Kidney (tissue), 13 donors: ENCODE measurements at regions not wholly inside any gene's neighbourhood (a gene's known extent, or its start where the extent isn't known, plus 50 kb on each side); places are given as distances from the start of the nearest gene placed in this dataset.

ENCODE experiments used
- DNase-seq, 5 donors: peaks; one replicate each; pipeline ENCODE4 v3.0.0-alpha.2; 2013 to 2020
- FAIRE-seq: peaks from 2 replicates; lab custom pipeline; 2012; peaks lifted over from hg19 to GRCh38; lab: Jason Lieb, UNC
- H3K27ac ChIP-seq, 2 donors: one replicate each; pipeline ENCODE4 v1.7.0; 2013; ENCODE audit warnings: low read depth in 2 of 2, low read length in 2 of 2, inconsistent platforms in 1 of 2
- H3K27me3 ChIP-seq: one replicate; pipeline ENCODE4 v1.7.1; 2013; ENCODE audit warnings: low read length, inconsistent platforms; ENCODE audit not compliant: control insufficient read depth, insufficient read depth
- H3K36me3 ChIP-seq, 3 donors: one replicate each; pipeline versions ENCODE4 v1.7.0 to v1.7.1; 2013; ENCODE audit warnings: low read length in 3 of 3, control low read depth in 1 of 3, inconsistent platforms in 1 of 3; ENCODE audit not compliant: insufficient read depth in 3 of 3, control insufficient read depth in 2 of 3
- H3K4me1 ChIP-seq, 3 donors: one replicate each; pipeline versions ENCODE4 v1.7.0 to v1.7.1; 2013; ENCODE audit warnings: low read length in 3 of 3, inconsistent platforms in 1 of 3, low read depth in 1 of 3; ENCODE audit not compliant: control insufficient read depth in 2 of 3, insufficient read depth in 2 of 3
- H3K4me3 ChIP-seq, 3 donors: one replicate each; pipeline versions ENCODE4 v1.7.0 to v1.8.1; 2013; ENCODE audit warnings: low read length in 3 of 3, control low read depth in 1 of 3, inconsistent platforms in 1 of 3
- H3K9ac ChIP-seq, 3 donors: one replicate each; pipeline versions ENCODE4 v1.7.0 to v1.7.1; 2013; ENCODE audit warnings: low read length in 3 of 3, control low read depth in 1 of 3, inconsistent platforms in 1 of 3
- H3K9me3 ChIP-seq, 3 donors: one replicate each; pipeline versions ENCODE4 v1.7.0 to v1.7.1; 2013; ENCODE audit warnings: low read length in 3 of 3, control low read depth in 1 of 3, inconsistent platforms in 1 of 3; ENCODE audit not compliant: control insufficient read depth in 2 of 3, insufficient read depth in 1 of 3
- CTCF ChIP-seq: IDR thresholded peaks from 3 replicates; pipeline ENCODE4 v1.5.1; 2012; ENCODE audit warnings: mild to moderate bottlenecking, moderate library complexity, borderline replicate concordance; ENCODE audit not compliant: insufficient read depth; ENCODE audit errors: extremely low read depth
- intact Hi-C: fragments of 100-400 bp; cut with DNase I; formaldehyde crosslinking; loops from one replicate; pipeline ENCODE4 v1.11.1; 2022
- donor health status: control.
- donor health status: control.
- donor health status: control.
- donor health status: control.
- donor health status: control.
- donor health status: DM: yes; HTN: yes; CAD: no.
- donor health status: Normal renal cell carcinoma (clear cell type).

DNA sequence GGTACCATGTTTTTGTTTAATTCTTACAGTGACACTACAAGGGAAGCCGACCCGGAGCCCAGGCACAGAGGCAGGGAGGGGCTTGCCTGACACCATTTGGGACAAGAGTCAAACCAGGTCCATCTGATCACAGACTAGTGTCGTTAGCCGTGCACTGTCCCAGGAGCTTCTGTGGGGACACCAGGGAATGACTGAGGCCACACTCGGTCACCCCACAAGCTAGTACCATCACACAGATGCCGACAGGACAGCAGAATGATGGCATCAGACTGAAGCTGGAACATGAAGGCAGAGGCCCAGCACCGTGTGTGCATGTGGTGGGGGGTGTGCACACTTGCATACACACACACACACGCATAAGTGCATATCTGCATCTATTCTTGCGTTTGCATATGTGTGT lies 61.5 kb upstream of the NECTIN1 start:
- Histone ChIP-seq H3K27ac (no peak overlapping the region), H3K9me3 (no peaks in the 10 kb centered on the region), H3K9ac (no peak overlapping the region), H3K27me3 (no peaks in the 10 kb centered on the region), H3K36me3 (no peaks in the 10 kb centered on the region), H3K4me1 (no peaks in the 10 kb centered on the region), H3K4me3 (no peak overlapping the region)
- intact Hi-C loops, result no loop called here
- FAIRE-seq, result no peak
- DNase-seq, result peak in 1 of 5 donors; percentile 23
- no peak for TF ChIP-seq CTCF

DNA sequence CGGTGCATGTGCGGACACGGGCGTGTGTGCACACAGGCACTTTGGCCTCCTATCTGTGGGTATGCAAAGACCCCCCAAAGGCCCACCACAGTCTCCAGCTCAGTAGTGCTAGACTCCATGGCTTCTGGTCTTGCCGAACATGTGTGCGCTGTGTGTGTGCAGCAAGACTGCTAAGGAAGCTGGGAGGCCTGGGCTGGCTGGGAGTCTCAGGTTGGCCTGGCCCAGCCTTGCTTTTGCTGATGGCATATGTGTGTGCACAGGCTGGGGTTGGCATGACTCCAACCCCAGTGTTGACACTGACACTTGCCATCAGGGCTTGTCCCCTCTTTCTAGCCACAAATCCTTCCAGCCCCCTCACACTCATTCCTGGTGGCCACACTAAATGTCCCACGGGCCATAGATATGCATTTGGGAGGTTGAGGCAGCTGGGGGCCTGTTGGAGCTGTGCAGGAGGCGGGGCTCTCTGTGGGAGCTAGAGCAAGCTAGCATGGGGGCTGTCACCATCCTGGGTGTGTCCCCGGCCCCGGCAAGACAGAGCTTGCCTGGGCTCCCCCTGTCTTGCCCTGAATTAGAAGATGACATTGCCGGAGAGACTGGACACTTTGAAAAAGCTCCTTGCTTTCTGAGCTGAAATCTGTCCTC lies 60.9 kb upstream of the NECTIN1 start:
- H3K36me3 ChIP-seq, result no peaks in the 10 kb centered on the region
- no peaks in the 10 kb centered on the region for H3K4me1 ChIP-seq
- TF ChIP-seq CTCF, result no peak
- H3K27ac ChIP-seq, result no peak overlapping the region
- no peak overlapping the region for H3K4me3 ChIP-seq
- H3K9ac ChIP-seq, result no peak overlapping the region
- H3K9me3 ChIP-seq, result no peaks in the 10 kb centered on the region
- intact Hi-C loops, result no loop called here
- no peaks in the 10 kb centered on the region for H3K27me3 ChIP-seq
- DNase-seq, result peak in 1 of 5 donors; percentile 43
- FAIRE-seq, result no peak

GRCh38 chr11:119788911-119789560 lies 60.0 kb upstream of the NECTIN1 start:
- no peaks in the 10 kb centered on the region for H3K36me3 ChIP-seq
- no peaks in the 10 kb centered on the region for H3K9me3 ChIP-seq
- no peak overlapping the region for H3K9ac ChIP-seq
- no peak overlapping the region for H3K27ac ChIP-seq
- intact Hi-C loops, result no loop called here
- no peak overlapping the region for H3K4me3 ChIP-seq
- H3K27me3 ChIP-seq, result no peaks in the 10 kb centered on the region
- FAIRE-seq (no peak), DNase-seq (peak in 1 of 5 donors; percentile 53)
- no peaks in the 10 kb centered on the region for H3K4me1 ChIP-seq
- TF ChIP-seq CTCF, result no peak
